ENCODE measurements at regions not wholly inside any gene's neighbourhood (a gene's known extent, or its start where the extent isn't known, plus 50 kb on each side); places are given as distances from the start of the nearest gene placed in this dataset.

DNA sequence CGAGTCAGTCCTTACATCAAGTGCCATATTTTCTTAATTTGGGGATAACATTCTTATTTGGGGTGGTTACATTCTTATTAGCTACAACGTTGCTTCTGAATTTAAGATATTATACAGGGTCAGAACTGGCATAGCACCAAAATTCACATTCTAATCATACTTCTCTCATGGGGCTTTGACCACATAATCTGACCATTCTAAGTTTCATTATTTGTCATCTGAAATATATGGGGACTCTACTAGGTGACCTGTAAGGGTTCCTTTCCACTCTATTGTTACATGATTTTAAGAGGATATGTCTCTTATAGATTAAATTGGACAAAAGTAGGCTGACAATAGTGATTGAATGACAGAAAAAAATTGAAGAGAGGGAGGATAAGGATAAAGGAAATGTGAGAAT is 536.5 kb downstream of the KCTD12 start:
- TF ChIP-seq, protein P1, sequence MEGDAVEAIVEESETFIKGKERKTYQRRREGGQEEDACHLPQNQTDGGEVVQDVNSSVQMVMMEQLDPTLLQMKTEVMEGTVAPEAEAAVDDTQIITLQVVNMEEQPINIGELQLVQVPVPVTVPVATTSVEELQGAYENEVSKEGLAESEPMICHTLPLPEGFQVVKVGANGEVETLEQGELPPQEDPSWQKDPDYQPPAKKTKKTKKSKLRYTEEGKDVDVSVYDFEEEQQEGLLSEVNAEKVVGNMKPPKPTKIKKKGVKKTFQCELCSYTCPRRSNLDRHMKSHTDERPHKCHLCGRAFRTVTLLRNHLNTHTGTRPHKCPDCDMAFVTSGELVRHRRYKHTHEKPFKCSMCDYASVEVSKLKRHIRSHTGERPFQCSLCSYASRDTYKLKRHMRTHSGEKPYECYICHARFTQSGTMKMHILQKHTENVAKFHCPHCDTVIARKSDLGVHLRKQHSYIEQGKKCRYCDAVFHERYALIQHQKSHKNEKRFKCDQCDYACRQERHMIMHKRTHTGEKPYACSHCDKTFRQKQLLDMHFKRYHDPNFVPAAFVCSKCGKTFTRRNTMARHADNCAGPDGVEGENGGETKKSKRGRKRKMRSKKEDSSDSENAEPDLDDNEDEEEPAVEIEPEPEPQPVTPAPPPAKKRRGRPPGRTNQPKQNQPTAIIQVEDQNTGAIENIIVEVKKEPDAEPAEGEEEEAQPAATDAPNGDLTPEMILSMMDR (IDR thresholded peaks at IDR 0.05) = no peak
- no peak for TF ChIP-seq POLR2A (IDR thresholded peaks at IDR 0.05; ENCODE audit: low read depth)
- no peak for TF ChIP-seq POLR2AphosphoS5 (IDR thresholded peaks at IDR 0.05)
